ENCODE measurements at regions not wholly inside any gene's neighbourhood (a gene's known extent, or its start where the extent isn't known, plus 50 kb on each side); places are given as distances from the start of the nearest gene placed in this dataset.
A peak's percentile ranks its signal among the peaks of the same experiment; 100 is the strongest.
"Not testable (repeated sequence)": the region's sequence is repeated elsewhere in the genome, so short reads cannot be mapped to it uniquely, and the experiment has no call there.

GRCh38 chr21:33993286-33994231 is 78.0 kb upstream of the ATP5PO start:
- no peak for DNase-seq

DNA sequence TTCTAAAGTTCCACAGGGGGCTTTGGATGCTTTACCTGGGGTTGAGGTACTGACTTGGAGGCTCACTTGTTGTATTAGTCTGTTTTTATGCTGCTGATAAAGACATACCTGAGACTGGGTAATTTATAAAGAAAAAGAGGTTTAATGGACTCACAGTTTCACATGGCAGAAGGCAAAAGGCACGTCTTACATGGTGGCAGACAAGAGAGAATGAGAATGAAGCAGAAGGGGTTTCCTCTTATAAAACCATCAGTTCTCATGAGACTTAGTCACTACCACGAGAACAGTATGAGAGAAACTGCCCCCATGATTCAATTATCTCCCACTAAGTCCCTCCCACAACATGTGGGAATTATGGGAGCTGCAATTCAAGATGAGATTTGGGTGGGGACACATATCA is 76.8 kb upstream of the ATP5PO start:
- not testable (repeated sequence) for DNase-seq

DNA sequence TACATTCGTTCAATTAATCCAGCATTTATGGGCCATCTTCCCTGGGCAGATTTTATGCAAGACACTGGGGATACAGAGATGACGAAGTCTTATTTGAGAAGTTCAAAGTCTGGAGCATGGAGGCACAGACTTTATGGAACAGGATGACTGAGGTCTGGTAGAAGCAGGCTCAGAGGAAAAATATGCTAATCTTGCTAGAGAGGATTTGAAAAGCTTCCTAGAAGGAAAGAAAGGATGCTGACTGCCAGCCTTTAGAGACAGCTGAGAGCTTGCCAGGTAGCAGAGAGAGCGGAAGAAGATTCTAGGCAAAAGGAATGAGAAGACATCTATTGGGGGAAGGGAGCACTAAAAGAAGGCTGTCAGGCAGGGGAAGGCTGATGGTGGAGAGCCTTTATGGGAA is 75.5 kb upstream of the ATP5PO start:
- DNase-seq = no peak

- DNase-seq = no peak
Measured at GRCh38 chr21:33989440-33989839, 73.8 kb upstream of the ATP5PO start.

GRCh38 chr21:33988237-33989017 is 72.8 kb upstream of the ATP5PO start:
- DNase-seq = no peak

DNA sequence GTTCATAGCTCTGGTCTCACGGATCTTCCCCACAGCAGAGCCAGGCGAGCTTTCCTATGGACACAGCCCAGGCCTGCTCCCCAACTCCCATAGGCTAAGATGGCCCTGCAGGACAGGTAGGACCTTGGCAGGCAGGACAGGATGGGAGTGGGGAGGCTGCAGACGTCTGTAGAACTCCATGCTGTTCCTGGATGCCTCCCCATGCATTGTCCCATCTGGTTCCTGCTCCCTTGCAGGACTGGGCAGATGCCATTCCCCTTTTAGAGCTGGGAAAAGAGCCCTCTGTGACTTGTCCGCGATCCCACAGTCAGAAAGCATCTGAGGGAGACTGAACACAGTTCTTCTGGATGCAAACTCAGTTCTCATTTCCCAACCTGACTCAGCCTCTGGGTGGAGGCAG is 71.9 kb upstream of the ATP5PO start:
- no peak for DNase-seq

GRCh38 chr21:33985117-33986050 is 69.8 kb upstream of the ATP5PO start:
- no peak for DNase-seq

GRCh38 chr21:33984021-33984481 is 68.4 kb upstream of the ATP5PO start:
- no peak for DNase-seq

- DNase-seq = no peak
Measured at GRCh38 chr21:33981391-33982101, 65.9 kb upstream of the ATP5PO start.

DNA sequence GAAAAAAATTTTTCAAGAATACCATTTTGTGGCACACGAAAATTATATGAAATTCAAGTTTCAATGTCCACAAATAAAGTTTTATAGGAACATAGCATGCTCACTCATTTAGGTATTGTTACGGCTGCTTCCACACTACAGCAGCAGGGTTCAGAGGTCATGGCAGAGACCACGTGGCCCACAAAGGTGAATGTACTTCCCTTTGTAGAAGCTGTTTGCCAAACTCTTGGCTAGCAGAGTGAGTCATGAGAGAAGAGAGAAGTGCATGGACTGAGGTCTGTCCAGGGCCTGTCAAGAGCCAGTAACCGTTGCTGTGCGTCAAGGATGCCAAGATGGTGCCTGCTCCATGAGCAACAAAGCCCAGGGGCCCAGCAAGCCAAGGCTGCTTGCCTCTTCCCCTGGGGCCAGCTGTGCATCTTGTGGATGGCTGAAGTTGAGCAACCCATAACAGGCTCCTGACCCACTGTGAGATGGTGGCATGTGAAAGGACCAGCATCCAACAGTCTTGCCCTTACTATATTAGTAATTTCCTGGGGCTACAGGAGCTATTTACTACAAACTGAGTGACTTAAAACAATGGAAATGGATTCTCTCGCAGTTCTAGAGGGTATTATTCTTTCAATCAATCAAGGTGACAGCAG is 64.8 kb upstream of the ATP5PO start:
- no peak for DNase-seq

- DNase-seq = no peak
Measured at GRCh38 chr21:33978585-33978984, 63.0 kb upstream of the ATP5PO start.

DNA sequence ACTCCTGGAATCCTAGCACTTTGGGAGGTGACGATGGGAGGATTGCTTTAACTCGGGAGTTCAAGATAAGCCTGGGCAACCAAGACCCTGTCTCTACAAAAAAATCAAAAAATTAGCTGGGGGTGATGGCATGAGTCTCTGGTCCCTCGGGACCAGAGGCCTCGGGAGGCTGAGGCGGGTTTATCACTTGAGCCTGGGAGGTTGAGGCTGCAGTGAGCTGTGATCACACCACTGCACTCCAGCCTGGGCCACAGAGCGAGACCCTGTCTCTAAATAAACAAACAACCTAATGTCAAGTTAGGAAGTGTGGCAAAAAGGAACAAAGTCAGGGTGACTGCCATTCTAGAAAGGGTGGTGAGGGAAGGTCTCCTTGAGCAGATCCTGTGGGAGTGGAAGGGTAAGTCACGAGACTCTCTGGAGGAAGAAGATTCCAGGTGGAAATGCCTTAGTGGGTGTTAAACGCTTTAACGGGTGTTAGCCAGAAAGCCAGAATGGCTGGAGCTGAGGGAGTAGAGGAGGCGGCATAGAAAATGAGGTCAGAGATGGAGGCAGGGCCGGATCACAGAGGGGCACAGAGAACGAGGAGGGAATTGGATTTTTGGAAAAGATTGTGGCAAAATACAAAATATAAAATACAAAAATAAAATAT is 62.2 kb upstream of the ATP5PO start:
- DNase-seq = no peak

GRCh38 chr21:33977017-33977720 is 61.6 kb upstream of the ATP5PO start:
- no peak for DNase-seq

DNA sequence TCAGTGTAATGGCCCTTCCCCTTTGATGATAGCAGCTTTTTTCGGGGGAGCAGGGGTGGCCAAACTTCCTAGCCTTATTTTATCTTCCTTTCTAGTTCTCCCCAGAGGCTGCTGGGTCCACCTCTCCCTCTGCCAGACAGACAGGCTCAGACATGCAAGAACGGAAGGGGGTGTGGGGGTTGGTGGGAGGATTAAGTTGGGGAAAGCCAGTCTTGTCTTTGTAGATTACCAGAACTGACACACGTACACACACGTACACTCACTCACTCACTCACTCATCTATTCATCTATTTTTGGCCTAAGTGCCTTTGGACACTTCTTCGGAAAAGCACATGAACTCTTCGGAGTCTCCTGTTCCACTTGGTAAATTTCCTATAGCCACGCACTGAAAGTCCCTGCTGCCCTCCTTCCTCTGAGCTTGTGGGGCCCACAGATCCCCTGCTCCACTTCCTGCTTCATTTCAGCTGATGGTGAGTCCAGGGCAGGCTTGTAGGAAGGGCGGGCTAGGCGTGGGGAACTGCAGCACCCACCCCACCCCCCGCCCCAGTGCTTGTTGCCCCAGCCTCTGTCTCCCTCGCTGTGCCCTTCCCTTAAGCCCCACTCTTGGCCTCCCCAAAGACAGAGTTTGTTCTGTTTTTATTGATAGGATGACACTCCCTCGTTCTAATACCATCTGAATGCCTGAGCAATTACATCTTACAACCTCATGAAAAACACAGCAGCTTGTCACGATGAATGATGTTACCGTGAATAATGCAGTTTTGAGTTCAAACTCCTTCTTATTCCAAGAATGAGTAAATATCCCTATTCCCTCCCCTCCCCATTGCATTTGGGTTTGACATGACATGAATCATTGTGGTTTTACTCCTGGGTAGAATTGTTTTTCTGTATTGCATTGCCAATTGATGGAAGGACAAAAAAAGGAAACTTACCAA is 60.7 kb upstream of the ATP5PO start:
- DNase-seq = peak in 4 of 5 donors; percentile 25 to 84 (median 32)

DNA sequence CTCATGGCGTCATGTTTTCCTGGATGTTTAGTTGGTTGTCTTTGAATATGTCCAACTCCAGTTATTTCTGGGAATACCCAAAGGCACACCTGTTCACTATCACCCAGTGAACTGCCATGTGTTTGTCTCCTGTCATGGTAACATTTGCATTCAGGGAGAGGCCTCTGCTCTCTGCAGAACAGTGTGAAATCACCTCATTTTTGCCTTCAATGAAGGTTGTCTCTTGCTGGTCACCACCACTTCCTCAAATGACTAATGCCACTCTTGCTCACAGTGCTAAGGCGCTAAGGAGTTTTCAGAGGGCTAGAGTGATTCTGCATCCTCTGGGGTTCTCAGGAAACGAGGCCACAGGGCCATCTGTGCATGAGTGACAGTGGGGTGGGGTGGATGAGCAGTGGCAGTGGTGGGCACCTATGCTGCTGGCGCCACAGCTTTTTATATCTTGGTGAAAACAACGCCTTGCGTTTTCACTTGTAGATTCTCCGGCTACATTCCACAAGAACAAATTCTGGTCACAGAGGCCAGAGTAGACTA is 60.0 kb upstream of the ATP5PO start:
- DNase-seq = peak in 3 of 5 donors; percentile 12 to 89 (median 17)

DNA sequence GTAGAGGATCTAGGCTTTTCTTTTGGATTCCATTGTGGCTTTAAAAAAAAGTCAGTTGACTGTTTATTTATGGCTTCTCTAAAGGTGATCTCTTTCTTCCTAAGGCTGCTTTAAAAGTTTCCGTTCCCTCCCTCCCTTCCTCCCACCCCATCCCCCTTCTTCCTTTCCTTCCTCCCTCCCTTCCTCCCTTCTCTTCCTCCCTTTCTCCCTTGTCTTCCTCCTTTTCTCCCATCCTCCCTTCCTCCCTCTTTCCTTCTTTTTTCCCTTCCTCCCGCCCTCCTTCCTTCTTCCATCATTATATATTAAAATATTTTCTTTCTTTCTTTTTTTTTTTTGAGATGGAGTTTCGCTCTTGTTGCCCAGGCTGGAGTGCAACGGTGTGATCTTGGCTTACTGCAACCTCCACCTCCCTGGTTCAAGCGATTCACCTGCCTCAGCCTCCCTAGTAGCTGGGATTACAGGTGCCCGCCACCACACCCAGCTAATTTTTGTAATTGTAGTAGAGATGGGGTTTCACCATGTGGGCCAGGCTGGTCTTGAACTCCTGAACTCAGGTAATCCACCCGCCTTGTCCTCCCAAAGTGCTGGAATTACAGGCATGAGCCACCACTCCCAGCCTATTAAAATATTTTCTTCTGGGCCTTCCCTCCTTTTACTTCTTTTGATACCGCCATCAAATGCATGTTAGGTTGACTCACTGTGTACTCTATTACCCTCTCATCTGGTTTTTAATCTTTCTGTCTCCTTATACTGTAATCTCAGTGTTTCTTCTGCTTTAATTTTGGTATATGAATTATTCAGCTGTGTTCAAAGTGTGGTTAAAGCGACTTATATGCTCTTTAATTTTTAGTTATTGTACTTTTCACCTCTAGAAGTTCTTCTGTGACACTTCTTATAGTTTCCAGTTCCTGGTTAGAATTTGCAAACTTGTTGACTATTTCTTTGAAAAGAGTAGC is 59.2 kb upstream of the ATP5PO start:
- no peak for DNase-seq

- DNase-seq = no peak
Measured at GRCh38 chr21:33973268-33973667, 57.7 kb upstream of the ATP5PO start.

Measured in T-helper 1 cell (primary cell).